K562 (cell line): ENCODE measurements at regions not wholly inside any gene's neighbourhood (a gene's known extent, or its start where the extent isn't known, plus 50 kb on each side); places are given as distances from the start of the nearest gene placed in this dataset.
A peak's percentile ranks its signal among the peaks of the same experiment; 100 is the strongest.

Source experiments
- ATAC-seq: fragments of 200-7000 bp; cut with Tn5 transposase; 3 replicates; pipeline ENCODE4 v1.9.1; 2020; ENCODE audit warnings: moderate library complexity
- BruUV-seq: library from RNA; stranded (reverse); fragments of 400-500 nt; replicated peaks from 2 replicates; lab custom pipeline; 2021; lab: Mats Ljungman, UMichigan
- CTCF ChIA-PET: fragments of 300-600 bp; formaldehyde crosslinking; extraction: SDS; loops from one replicate; lab custom pipeline; 2021; ENCODE audit warnings: low intra/inter-chr PET ratio; lab: Yijun Ruan, JAX
- POLR2A ChIA-PET: fragments of 300-600, 350-650 bp; sonication (Branson Sonifier 250); formaldehyde crosslinking; extraction: SDS; loops from one replicate; lab custom pipeline; 2021; ENCODE audit warnings: antibody characterized with exemption, inconsistent platforms; lab: Yijun Ruan, JAX
- DNase-seq, 4 experiments: peaks; one replicate each; pipeline versions ENCODE4 v3.0.0 to v3.0.0-alpha.2; 2011 to 2018; ENCODE audit warnings: low spot score in 3 of 4, mixed read lengths in 3 of 4; ENCODE audit errors: extremely low read depth in 1 of 4
- FAIRE-seq: peaks from 2 replicates; lab custom pipeline; 2011; peaks lifted over from hg19 to GRCh38; lab: Jason Lieb, UNC
- H2AFZ ChIP-seq: 2 replicates; pipeline ENCODE4 v1.6.0; 2011; ENCODE audit warnings: low read depth, low read length, control low read depth, inconsistent platforms
- H3K27ac ChIP-seq: fragments of 200-600 bp; 3 replicates; pipeline ENCODE4 v1.8.0; 2011; ENCODE audit warnings: low read depth, mild to moderate bottlenecking, control low read depth, inconsistent platforms, low read length, moderate library complexity, mixed read lengths; ENCODE audit errors: extremely low read depth
- H3K27me3 ChIP-seq, 2 experiments: fragments of 300-600 bp in 1 of 2; 2 replicates in 1 of 2; 3 replicates in 1 of 2; pipeline versions ENCODE4 v1.6.0 to v1.8.0; 2011; ENCODE audit warnings: inconsistent platforms in 2 of 2, low read length in 2 of 2, mild to moderate bottlenecking in 1 of 2, mixed read lengths in 1 of 2, moderate library complexity in 1 of 2; ENCODE audit not compliant: control insufficient read depth in 2 of 2, insufficient read depth in 2 of 2
- H3K36me3 ChIP-seq: fragments of 300-600 bp; 3 replicates; pipeline ENCODE4 v1.8.0; 2011; ENCODE audit warnings: mild to moderate bottlenecking, low read length, inconsistent platforms; ENCODE audit not compliant: control insufficient read depth, insufficient read depth
- H3K4me1 ChIP-seq, 2 experiments: fragments of 200-600 bp in 1 of 2; replicated peaks in 1 of 2; 2 replicates in 1 of 2; 3 replicates in 1 of 2; pipeline versions ENCODE4 v1.5.1 to v1.8.0; 2011; ENCODE audit warnings: inconsistent platforms in 2 of 2, low read length in 2 of 2, mild to moderate bottlenecking in 1 of 2, mixed read lengths in 1 of 2, moderate library complexity in 1 of 2; ENCODE audit not compliant: control insufficient read depth in 2 of 2, insufficient read depth in 2 of 2
- H3K4me2 ChIP-seq: 2 replicates; pipeline ENCODE4 v1.6.1; 2011; ENCODE audit warnings: low read length, control low read depth, inconsistent platforms, mixed read lengths; ENCODE audit not compliant: insufficient read depth
- H3K4me3 ChIP-seq: fragments of 200-600 bp; sonication (generic), shearing (Covaris generic); 2 replicates; pipeline ENCODE4 v1.5.1; 2016; ENCODE audit warnings: control low read depth, inconsistent platforms
- H3K79me2 ChIP-seq: fragments of 200-600 bp; 3 replicates; pipeline ENCODE4 v1.8.0; 2011; ENCODE audit warnings: low read length, inconsistent platforms; ENCODE audit not compliant: control insufficient read depth, insufficient read depth
- H3K9ac ChIP-seq, 2 experiments: 2 replicates each; pipeline versions ENCODE4 v1.6.0 to v1.6.1; 2011; ENCODE audit warnings: low read depth in 2 of 2, low read length in 2 of 2, control low read depth in 1 of 2, inconsistent platforms in 1 of 2, mild to moderate bottlenecking in 1 of 2, mixed read lengths in 1 of 2; ENCODE audit not compliant: insufficient read depth in 1 of 2
- H3K9me1 ChIP-seq: one replicate; pipeline ENCODE4 v1.6.0; 2011; ENCODE audit warnings: inconsistent platforms, mild to moderate bottlenecking, low read length, moderate library complexity; ENCODE audit not compliant: control insufficient read depth, insufficient read depth
- H3K9me3 ChIP-seq: replicated peaks from 2 replicates; pipeline ENCODE4 v1.5.1; 2011; ENCODE audit warnings: low read depth, low read length, inconsistent platforms; ENCODE audit not compliant: control insufficient read depth, insufficient read depth
- H4K20me1 ChIP-seq: replicated peaks from 2 replicates; pipeline ENCODE4 v1.6.1; 2011; ENCODE audit warnings: low read length, inconsistent platforms, mixed read lengths; ENCODE audit not compliant: control insufficient read depth, insufficient read depth
- CHD2 ChIP-seq: IDR thresholded peaks from 2 replicates; pipeline ENCODE4 v1.6.1; 2011; ENCODE audit warnings: low read depth, low read length
- EWSR1 ChIP-seq: fragments of 450-650 bp; IDR thresholded peaks from 2 replicates; pipeline ENCODE4 v1.6.1; 2018; ENCODE audit warnings: borderline replicate concordance, mild to moderate bottlenecking, low read depth, moderate library complexity; ENCODE audit not compliant: partially characterized antibody
- KLF10 ChIP-seq: fragments of 250-450 bp; sonication (Bioruptor Pico); IDR thresholded peaks from 2 replicates; pipeline ENCODE4 v1.6.1; 2021; ENCODE audit warnings: matching md5 sums
- MBD2 ChIP-seq: sonication (generic); IDR thresholded peaks from 2 replicates; pipeline ENCODE4 v1.6.1; 2016; ENCODE audit warnings: low read depth, borderline replicate concordance
- PHF20 ChIP-seq: fragments of 450-650 bp; IDR thresholded peaks from 2 replicates; pipeline ENCODE4 v1.6.1; 2018; ENCODE audit not compliant: partially characterized antibody
- RAD21 ChIP-seq, 2 experiments: fragments of 250-450 bp in 1 of 2; fragments of 450-650 bp in 1 of 2; sonication (Bioruptor Pico) in 1 of 2; formaldehyde crosslinking in 1 of 2; IDR thresholded peaks in 1 of 2; conservative IDR thresholded peaks in 1 of 2; 2 replicates each; pipeline versions ENCODE4 v1.4.0 to v1.8.0; 2020 to 2022; ENCODE audit warnings: mild to moderate bottlenecking in 2 of 2, moderate library complexity in 1 of 2
- SAFB2 ChIP-seq: fragments of 200-400 bp; formaldehyde crosslinking; IDR thresholded peaks from 2 replicates; pipeline ENCODE4 v1.6.1; 2018; ENCODE audit warnings: borderline replicate concordance, low read length, low read depth, moderate library complexity; ENCODE audit not compliant: severe bottlenecking
- SMAD1 ChIP-seq: fragments of 150-350 bp; IDR thresholded peaks from 2 replicates; pipeline ENCODE4 v1.6.1; 2014; ENCODE audit warnings: low read length, low read depth; ENCODE audit not compliant: partially characterized antibody
- SMARCA4 ChIP-seq: fragments of 450-650 bp; IDR thresholded peaks from 2 replicates; pipeline ENCODE4 v1.6.1; 2016
- SRSF9 ChIP-seq: fragments of 200-400 bp; formaldehyde crosslinking; IDR thresholded peaks from 2 replicates; pipeline ENCODE4 v1.6.1; 2017; ENCODE audit warnings: low read depth, low read length, borderline replicate concordance
- ZNF263 ChIP-seq: sonication (generic); formaldehyde crosslinking; IDR thresholded peaks from 2 replicates; pipeline ENCODE4 v1.8.0; 2022; ENCODE audit warnings: mild to moderate bottlenecking, missing genetic modification reagents, borderline replicate concordance
- ZNF354B ChIP-seq: fragments of 250-450 bp; sonication (Bioruptor Pico); IDR thresholded peaks from 2 replicates; pipeline ENCODE4 v1.4.0; 2020
- ZNF507 ChIP-seq: conservative IDR thresholded peaks from 2 replicates; pipeline ENCODE4 v1.6.1; 2017; ENCODE audit warnings: missing genetic modification characterization, missing compliant biosample characterization
- ZNF830 ChIP-seq: fragments of 250-450 bp; sonication (Bioruptor Pico); IDR thresholded peaks from 2 replicates; pipeline ENCODE4 v1.5.0; 2021; ENCODE audit warnings: mild to moderate bottlenecking
- ZSCAN32 ChIP-seq: fragments of 450-650 bp; formaldehyde crosslinking; IDR thresholded peaks from 2 replicates; pipeline ENCODE4 v1.4.0; 2020; ENCODE audit warnings: mild to moderate bottlenecking, moderate library complexity
- WGBS: fragments of 100-300 bp; shearing (Covaris generic); methylation state at CpG from one replicate; pipeline ENCODE4 v1.1.6; 2016; ENCODE audit warnings: low coverage, mixed read lengths; ENCODE audit not compliant: insufficient coverage; ENCODE audit errors: missing lambda C conversion rate; 5-methylcytosine and 5-hydroxymethylcytosine counted together
- in situ Hi-C: fragments of 300-500 bp; cut with MboI; formaldehyde crosslinking; loops from 4 replicates; pipeline ENCODE4 v1.15.0; 2018; ENCODE audit warnings: inconsistent platforms, mixed read lengths
- intact Hi-C: fragments of 100-400 bp; cut with micrococcal nuclease; formaldehyde crosslinking; loops from 2 replicates; pipeline ENCODE4 v1.14.2; 2022
- TF ChIP-seq, protein P1 (sequence below), 3 experiments: IDR thresholded peaks in 2 of 3; conservative IDR thresholded peaks in 1 of 3; 2 replicates each; pipeline ENCODE4 v1.5.1; 2011 to 2012; ENCODE audit warnings: low read length in 3 of 3, mild to moderate bottlenecking in 3 of 3, control low read depth in 2 of 3, improper control_type of control experiment in 1 of 3, inconsistent platforms in 1 of 3, low read depth in 1 of 3, mixed read lengths in 1 of 3, moderate library complexity in 1 of 3; ENCODE audit not compliant: insufficient read depth in 2 of 3

DNA sequence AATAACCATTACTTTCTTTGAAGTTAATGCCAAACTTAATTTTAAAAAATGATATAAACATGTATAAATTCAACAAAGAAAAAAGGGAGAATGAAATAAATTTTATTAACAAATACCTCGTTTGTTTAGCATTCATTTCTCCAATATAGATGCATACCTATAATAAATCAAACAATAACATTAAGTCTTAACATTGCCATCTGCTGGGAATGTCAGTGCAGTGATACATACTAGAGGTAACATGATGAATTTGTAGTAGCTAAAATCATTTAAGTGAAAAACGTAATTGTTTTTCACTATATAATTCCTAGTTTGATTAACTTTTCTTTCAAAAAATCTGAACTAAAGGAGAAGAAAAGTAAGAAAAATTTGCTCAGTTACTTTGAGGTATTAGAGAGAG is 340.2 kb upstream of the CBLB start:
- no peak for ATAC-seq
- Histone ChIP-seq H3K27ac (no peak overlapping the region), H3K9me3 (no peaks in the 10 kb centered on the region), H3K9ac (no peak overlapping the region), H3K9me1 (no peaks in the 10 kb centered on the region), H3K27me3 (no peaks in the 10 kb centered on the region), H3K4me3 (no peak overlapping the region), H2AFZ (no peak overlapping the region), H3K4me1 (no peaks in the 10 kb centered on the region), H4K20me1 (no peaks in the 10 kb centered on the region), H3K36me3 (no peaks in the 10 kb centered on the region), H3K79me2 (no peaks in the 10 kb centered on the region), H3K4me2 (no peak overlapping the region)
- intact Hi-C loops = loop anchor here (10.0 kb wide), 1 partner anchor 74 kb away; no protein-coding TSS in a partner anchor
- BruUV-seq = no TSS peak
- CTCF ChIA-PET = no interaction called here
- no peak for DNase-seq
- in situ Hi-C loops = no loop called here
- POLR2A ChIA-PET = no interaction called here
- no peak for FAIRE-seq
- 12% methylated on average over 2 of the region's 2 CpGs for WGBS
- no peak for TF ChIP-seq CHD2
- TF ChIP-seq, protein P1, sequence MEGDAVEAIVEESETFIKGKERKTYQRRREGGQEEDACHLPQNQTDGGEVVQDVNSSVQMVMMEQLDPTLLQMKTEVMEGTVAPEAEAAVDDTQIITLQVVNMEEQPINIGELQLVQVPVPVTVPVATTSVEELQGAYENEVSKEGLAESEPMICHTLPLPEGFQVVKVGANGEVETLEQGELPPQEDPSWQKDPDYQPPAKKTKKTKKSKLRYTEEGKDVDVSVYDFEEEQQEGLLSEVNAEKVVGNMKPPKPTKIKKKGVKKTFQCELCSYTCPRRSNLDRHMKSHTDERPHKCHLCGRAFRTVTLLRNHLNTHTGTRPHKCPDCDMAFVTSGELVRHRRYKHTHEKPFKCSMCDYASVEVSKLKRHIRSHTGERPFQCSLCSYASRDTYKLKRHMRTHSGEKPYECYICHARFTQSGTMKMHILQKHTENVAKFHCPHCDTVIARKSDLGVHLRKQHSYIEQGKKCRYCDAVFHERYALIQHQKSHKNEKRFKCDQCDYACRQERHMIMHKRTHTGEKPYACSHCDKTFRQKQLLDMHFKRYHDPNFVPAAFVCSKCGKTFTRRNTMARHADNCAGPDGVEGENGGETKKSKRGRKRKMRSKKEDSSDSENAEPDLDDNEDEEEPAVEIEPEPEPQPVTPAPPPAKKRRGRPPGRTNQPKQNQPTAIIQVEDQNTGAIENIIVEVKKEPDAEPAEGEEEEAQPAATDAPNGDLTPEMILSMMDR (IDR thresholded peaks at IDR 0.05 in 2 of 3, conservative IDR thresholded peaks at IDR 0.05 in 1 of 3; ENCODE audit: insufficient read depth in 2 of 3, low read depth in 1 of 3, low read length in 3 of 3) = peak in 1 of 3 experiments; percentile 30; a peak in 2 of 6 replicates
- peak; percentile 9 to 26; a peak in 1 of 4 replicates for TF ChIP-seq RAD21 (CRISPR knock-in tag; conservative IDR thresholded peaks at IDR 0.05 in 1 of 2, IDR thresholded peaks at IDR 0.05 in 1 of 2)

DNA sequence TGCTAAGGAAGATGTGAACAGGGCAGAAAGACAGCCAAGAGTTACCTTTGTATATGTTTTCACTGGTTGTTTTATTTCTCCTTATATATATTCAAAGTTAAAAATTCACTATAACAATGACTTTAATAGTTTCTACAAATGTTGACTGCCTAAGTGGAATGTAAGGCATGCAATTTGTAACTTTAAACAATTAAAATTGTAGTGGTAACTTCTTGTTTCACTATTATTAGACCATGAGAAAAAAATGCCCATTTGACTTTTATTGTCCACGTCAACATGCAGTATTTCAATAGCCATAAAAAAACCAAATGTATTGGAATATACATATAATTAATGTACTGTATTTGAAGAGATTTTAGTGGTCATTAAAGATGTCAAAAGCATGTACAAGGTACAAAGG is 340.7 kb upstream of the CBLB start:
- ChIA-PET CTCF (no interaction called here), POLR2A (no interaction called here)
- Histone ChIP-seq H3K36me3 (no peaks in the 10 kb centered on the region), H3K79me2 (no peaks in the 10 kb centered on the region), H2AFZ (no peak overlapping the region), H3K9me3 (no peaks in the 10 kb centered on the region), H3K27me3 (no peaks in the 10 kb centered on the region), H3K4me2 (no peak overlapping the region), H3K27ac (no peak overlapping the region), H3K4me3 (no peak overlapping the region), H3K9me1 (no peaks in the 10 kb centered on the region), H3K9ac (no peak overlapping the region), H4K20me1 (no peaks in the 10 kb centered on the region), H3K4me1 (no peaks in the 10 kb centered on the region)
- ATAC-seq (no peak), DNase-seq (no peak), FAIRE-seq (no peak)
- WGBS = 70% methylated on average over 1 of the region's 1 CpG
- in situ Hi-C loops (no loop called here), intact Hi-C loops (loop anchor here (10.0 kb wide), 1 partner anchor 75 kb away; no protein-coding TSS in a partner anchor)
- no TSS peak for BruUV-seq
- TF ChIP-seq SMAD1 (no peak), SRSF9 (no peak), SMARCA4 (no peak), PHF20 (no peak), EWSR1 (no peak), ZNF507 (tag) (no peak), KLF10 (CRISPR knock-in tag) (no peak), ZNF830 (CRISPR knock-in tag) (no peak), ZSCAN32 (no peak), MBD2 (no peak), ZNF354B (CRISPR knock-in tag) (no peak), ZNF263 (no peak), SAFB2 (no peak)
